Endothelial cell of umbilical vein (primary cell): ENCODE measurements at regions not wholly inside any gene's neighbourhood (a gene's known extent, or its start where the extent isn't known, plus 50 kb on each side); places are given as distances from the start of the nearest gene placed in this dataset.

Experiments
- BruUV-seq: library from RNA; stranded (reverse); fragments of 400-500 nt; replicated peaks from 2 replicates; lab custom pipeline; 2021; lab: Mats Ljungman, UMichigan
- CTCF ChIA-PET: fragments of 300-600, 350-600 bp; sonication (Branson Sonifier 250); formaldehyde crosslinking; loops from one replicate; lab custom pipeline; 2021; ENCODE audit warnings: antibody characterized with exemption, inconsistent platforms; lab: Charles Lee
- POLR2A ChIA-PET: fragments of 300-600, 350-600 bp; sonication (Branson Sonifier 250); formaldehyde crosslinking; loops from one replicate; lab custom pipeline; 2021; ENCODE audit warnings: antibody characterized with exemption, inconsistent platforms; lab: Charles Lee
- DNase-seq: peaks from one replicate; pipeline ENCODE4 v3.0.0-alpha.2; 2011; ENCODE audit warnings: low read depth, low spot score
- FAIRE-seq: peaks from 2 replicates; lab custom pipeline; 2011; peaks lifted over from hg19 to GRCh38; lab: Jason Lieb, UNC
- H2AFZ ChIP-seq: 2 replicates; pipeline ENCODE4 v1.6.0; 2012; ENCODE audit warnings: low read depth, low read length, control low read depth, inconsistent platforms
- H3K27ac ChIP-seq: 2 replicates; pipeline ENCODE4 v1.5.1; 2011; ENCODE audit warnings: low read depth, mild to moderate bottlenecking, control low read depth, low read length, moderate library complexity; ENCODE audit not compliant: insufficient read depth
- H3K27me3 ChIP-seq, 2 experiments: 2 replicates each; pipeline versions ENCODE4 v1.6.0 to v1.6.1; 2011; ENCODE audit warnings: low read length in 2 of 2, mixed read lengths in 1 of 2; ENCODE audit not compliant: control insufficient read depth in 2 of 2, insufficient read depth in 2 of 2
- H3K36me3 ChIP-seq, 2 experiments: 2 replicates in 1 of 2; 3 replicates in 1 of 2; pipeline ENCODE4 v1.5.1; 2011; ENCODE audit warnings: low read length in 2 of 2, mild to moderate bottlenecking in 1 of 2, moderate library complexity in 1 of 2; ENCODE audit not compliant: control insufficient read depth in 2 of 2, insufficient read depth in 2 of 2; ENCODE audit errors: extremely low read depth in 1 of 2
- H3K4me1 ChIP-seq: 3 replicates; pipeline ENCODE4 v1.5.1; 2011; ENCODE audit warnings: mild to moderate bottlenecking, low read length; ENCODE audit not compliant: control insufficient read depth, insufficient read depth; ENCODE audit errors: extremely low read depth
- H3K4me2 ChIP-seq: 2 replicates; pipeline ENCODE4 v1.6.1; 2011; ENCODE audit warnings: low read length, control low read depth, mixed read lengths; ENCODE audit not compliant: insufficient read depth
- H3K4me3 ChIP-seq, 3 experiments: fragments of 200-600 bp in 1 of 3; sonication (generic), shearing (Covaris generic) in 1 of 3; replicated peaks in 1 of 3; 2 replicates each; pipeline ENCODE4 v1.5.1; 2011 to 2016; ENCODE audit warnings: control low read depth in 3 of 3, low read length in 3 of 3, mild to moderate bottlenecking in 2 of 3, inconsistent platforms in 1 of 3, low read depth in 1 of 3, moderate library complexity in 1 of 3; ENCODE audit not compliant: insufficient read depth in 1 of 3
- H3K79me2 ChIP-seq: 2 replicates; pipeline ENCODE4 v1.6.0; 2012; ENCODE audit warnings: low read length, inconsistent platforms; ENCODE audit not compliant: control insufficient read depth, insufficient read depth
- H3K9ac ChIP-seq: replicated peaks from 2 replicates; pipeline ENCODE3; 2011; ENCODE audit warnings: low read length, control low read depth; ENCODE audit not compliant: insufficient read depth; ENCODE audit errors: extremely low read depth
- H3K9me1 ChIP-seq: replicated peaks from 3 replicates; pipeline ENCODE4 v1.6.0; 2011; ENCODE audit warnings: mild to moderate bottlenecking, low read length; ENCODE audit not compliant: control insufficient read depth, insufficient read depth; ENCODE audit errors: extremely low read depth
- H3K9me3 ChIP-seq: replicated peaks from 2 replicates; pipeline ENCODE4 v1.5.1; 2012; ENCODE audit warnings: low read length, inconsistent platforms; ENCODE audit not compliant: control insufficient read depth, insufficient read depth
- H4K20me1 ChIP-seq: replicated peaks from 2 replicates; pipeline ENCODE3; 2011; ENCODE audit warnings: mild to moderate bottlenecking, low read length; ENCODE audit not compliant: control insufficient read depth, insufficient read depth; ENCODE audit errors: extremely low read depth
- EZH2 ChIP-seq: IDR thresholded peaks from 2 replicates; pipeline ENCODE4 v1.6.1; 2012; ENCODE audit warnings: borderline replicate concordance, low read depth, mild to moderate bottlenecking, moderate library complexity, low read length, inconsistent platforms; ENCODE audit not compliant: severe bottlenecking
- FOS ChIP-seq: IDR thresholded peaks from 2 replicates; pipeline ENCODE4 v1.6.1; 2011; ENCODE audit warnings: mild to moderate bottlenecking, low read length, moderate library complexity, borderline replicate concordance; ENCODE audit not compliant: insufficient read depth
- GATA2 ChIP-seq: IDR thresholded peaks from 2 replicates; pipeline ENCODE4 v1.7.0; 2011; ENCODE audit warnings: low read depth, mild to moderate bottlenecking, moderate library complexity, mixed read lengths, low read length; ENCODE audit not compliant: insufficient read length, insufficient read depth
- JUN ChIP-seq: IDR thresholded peaks from 2 replicates; pipeline ENCODE4 v1.6.1; 2011; ENCODE audit warnings: borderline replicate concordance, low read depth; ENCODE audit not compliant: insufficient read length, insufficient read depth
- MYC ChIP-seq: IDR thresholded peaks from one replicate; pipeline ENCODE4 v1.6.1; 2011; ENCODE audit warnings: mild to moderate bottlenecking, low read depth, low read length
- POLR2A ChIP-seq: IDR thresholded peaks from 2 replicates; pipeline ENCODE4 v1.6.1; 2012; ENCODE audit warnings: low read depth, mild to moderate bottlenecking, control low read depth, low read length
- POLR2AphosphoS5 ChIP-seq: IDR thresholded peaks from 2 replicates; pipeline ENCODE4 v1.6.1; 2012; ENCODE audit warnings: low read depth, mild to moderate bottlenecking, control low read depth, low read length, moderate library complexity; ENCODE audit not compliant: insufficient read depth
- dilution Hi-C: fragments of 300-500 bp; cut with MboI; formaldehyde crosslinking; loops from one replicate; pipeline ENCODE4 v1.15.0; 2019; ENCODE audit warnings: low sequenced_read_pairs; ENCODE audit not compliant: extremely low pct_ligation_motif_present
- intact Hi-C: fragments of 100-400 bp; cut with micrococcal nuclease; formaldehyde crosslinking; loops from one replicate; pipeline ENCODE4 v1.10.0; 2022
- TF ChIP-seq, protein P1 (sequence below): IDR thresholded peaks from 2 replicates; pipeline ENCODE4 v1.6.1; 2011; ENCODE audit not compliant: insufficient read depth, insufficient read length
- TF ChIP-seq, protein P2 (sequence below), 2 donors: IDR thresholded peaks; 1 replicate in 1 of 2; 2 replicates in 1 of 2; pipeline ENCODE4 v1.5.1; 2011; ENCODE audit warnings: low read length in 2 of 2, mild to moderate bottlenecking in 2 of 2, moderate library complexity in 2 of 2, control low read depth in 1 of 2, inconsistent platforms in 1 of 2, low read depth in 1 of 2; ENCODE audit not compliant: insufficient read depth in 1 of 2; ENCODE audit errors: extremely low read depth in 1 of 2

DNA sequence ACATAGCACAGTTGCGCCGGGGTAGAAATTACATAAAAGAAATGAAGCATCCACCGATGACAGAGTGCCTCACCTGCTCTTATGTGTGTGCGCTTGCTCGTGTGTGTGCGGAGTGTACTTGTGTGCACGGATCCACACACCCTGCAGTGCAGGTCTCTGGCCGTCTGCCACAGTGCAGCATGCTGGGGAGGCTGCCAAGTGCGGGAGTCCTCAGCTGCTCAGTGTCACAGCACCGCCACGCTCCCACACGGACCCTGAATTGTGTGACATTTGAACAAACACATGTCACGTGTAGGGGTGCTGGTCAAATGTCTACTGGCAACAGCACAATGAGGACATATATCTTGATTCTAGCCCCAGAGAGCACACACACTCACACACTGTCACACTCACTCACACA is 243.0 kb upstream of the MYOCD start:
- Histone ChIP-seq H3K27me3 (no peaks in the 10 kb centered on the region), H3K4me1 (no peaks in the 10 kb centered on the region), H3K9me1 (no peaks in the 10 kb centered on the region), H3K4me3 (no peak overlapping the region), H4K20me1 (no peaks in the 10 kb centered on the region), H3K27ac (no peak overlapping the region), H3K9ac (no peak overlapping the region), H3K79me2 (no peaks in the 10 kb centered on the region), H3K9me3 (no peaks in the 10 kb centered on the region), H2AFZ (no peak overlapping the region), H3K36me3 (no peaks in the 10 kb centered on the region), H3K4me2 (no peak overlapping the region)
- dilution Hi-C loops, result no loop called here
- BruUV-seq, result no TSS peak
- DNase-seq (no peak), FAIRE-seq (no peak)
- TF ChIP-seq POLR2A, result no peak
- TF ChIP-seq MYC, result no peak
- no peak for TF ChIP-seq POLR2AphosphoS5
- TF ChIP-seq GATA2, result no peak
- TF ChIP-seq, protein P1, sequence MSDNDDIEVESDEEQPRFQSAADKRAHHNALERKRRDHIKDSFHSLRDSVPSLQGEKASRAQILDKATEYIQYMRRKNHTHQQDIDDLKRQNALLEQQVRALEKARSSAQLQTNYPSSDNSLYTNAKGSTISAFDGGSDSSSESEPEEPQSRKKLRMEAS, result no peak
- TF ChIP-seq JUN, result no peak
- TF ChIP-seq FOS, result no peak
- CTCF ChIA-PET, result no interaction called here
- POLR2A ChIA-PET, result no interaction called here
- intact Hi-C loops, result no loop called here

DNA sequence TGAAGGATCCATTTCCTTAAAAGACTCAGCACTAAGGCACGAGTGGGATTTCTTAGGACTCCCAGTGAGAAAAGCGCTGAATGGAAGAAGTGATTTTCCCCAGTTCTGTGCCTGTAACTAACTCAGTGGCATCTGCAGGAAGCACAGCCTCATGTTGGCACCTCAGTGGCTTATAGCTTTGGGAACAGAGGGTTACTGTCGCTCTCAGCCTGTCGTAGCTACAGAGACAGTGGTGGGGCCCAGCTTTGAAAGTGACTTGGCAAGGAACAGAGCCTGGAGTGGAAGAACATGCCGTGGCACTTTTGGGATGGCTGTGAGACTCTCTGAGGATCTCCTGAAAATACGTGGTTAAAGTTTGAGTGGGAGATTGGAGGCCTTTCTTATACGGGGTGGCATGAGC is 242.4 kb upstream of the MYOCD start:
- Histone ChIP-seq H3K9ac (no peak overlapping the region), H3K79me2 (no peaks in the 10 kb centered on the region), H2AFZ (no peak overlapping the region), H3K9me3 (no peaks in the 10 kb centered on the region), H3K4me3 (no peak overlapping the region), H3K27me3 (no peaks in the 10 kb centered on the region), H3K36me3 (no peaks in the 10 kb centered on the region), H3K4me2 (no peak overlapping the region), H3K9me1 (no peaks in the 10 kb centered on the region), H3K4me1 (no peaks in the 10 kb centered on the region), H3K27ac (no peak overlapping the region), H4K20me1 (no peaks in the 10 kb centered on the region)
- ChIA-PET POLR2A (no interaction called here), CTCF (no interaction called here)
- dilution Hi-C loops (no loop called here), intact Hi-C loops (no loop called here)
- no peak for TF ChIP-seq POLR2AphosphoS5
- TF ChIP-seq, protein P1, result no peak
- TF ChIP-seq MYC, result no peak
- no peak for TF ChIP-seq POLR2A
- TF ChIP-seq, protein P2, sequence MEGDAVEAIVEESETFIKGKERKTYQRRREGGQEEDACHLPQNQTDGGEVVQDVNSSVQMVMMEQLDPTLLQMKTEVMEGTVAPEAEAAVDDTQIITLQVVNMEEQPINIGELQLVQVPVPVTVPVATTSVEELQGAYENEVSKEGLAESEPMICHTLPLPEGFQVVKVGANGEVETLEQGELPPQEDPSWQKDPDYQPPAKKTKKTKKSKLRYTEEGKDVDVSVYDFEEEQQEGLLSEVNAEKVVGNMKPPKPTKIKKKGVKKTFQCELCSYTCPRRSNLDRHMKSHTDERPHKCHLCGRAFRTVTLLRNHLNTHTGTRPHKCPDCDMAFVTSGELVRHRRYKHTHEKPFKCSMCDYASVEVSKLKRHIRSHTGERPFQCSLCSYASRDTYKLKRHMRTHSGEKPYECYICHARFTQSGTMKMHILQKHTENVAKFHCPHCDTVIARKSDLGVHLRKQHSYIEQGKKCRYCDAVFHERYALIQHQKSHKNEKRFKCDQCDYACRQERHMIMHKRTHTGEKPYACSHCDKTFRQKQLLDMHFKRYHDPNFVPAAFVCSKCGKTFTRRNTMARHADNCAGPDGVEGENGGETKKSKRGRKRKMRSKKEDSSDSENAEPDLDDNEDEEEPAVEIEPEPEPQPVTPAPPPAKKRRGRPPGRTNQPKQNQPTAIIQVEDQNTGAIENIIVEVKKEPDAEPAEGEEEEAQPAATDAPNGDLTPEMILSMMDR (IDR thresholded peaks at IDR 0.05; ENCODE audit: extremely low read depth in 1 of 2, insufficient read depth in 1 of 2, low read depth in 1 of 2, low read length in 2 of 2), result no peak
- no peak for TF ChIP-seq JUN
- no peak for TF ChIP-seq EZH2
- DNase-seq, result no peak
- no peak for FAIRE-seq
- no TSS peak for BruUV-seq
